Renal pelvis (tissue), 1 donor: ENCODE measurements at regions not wholly inside any gene's neighbourhood (a gene's known extent, or its start where the extent isn't known, plus 50 kb on each side); places are given as distances from the start of the nearest gene placed in this dataset.

ENCODE experiments used
- DNase-seq: peaks from one replicate; pipeline ENCODE4 v3.0.0-alpha.2; 2013

DNA sequence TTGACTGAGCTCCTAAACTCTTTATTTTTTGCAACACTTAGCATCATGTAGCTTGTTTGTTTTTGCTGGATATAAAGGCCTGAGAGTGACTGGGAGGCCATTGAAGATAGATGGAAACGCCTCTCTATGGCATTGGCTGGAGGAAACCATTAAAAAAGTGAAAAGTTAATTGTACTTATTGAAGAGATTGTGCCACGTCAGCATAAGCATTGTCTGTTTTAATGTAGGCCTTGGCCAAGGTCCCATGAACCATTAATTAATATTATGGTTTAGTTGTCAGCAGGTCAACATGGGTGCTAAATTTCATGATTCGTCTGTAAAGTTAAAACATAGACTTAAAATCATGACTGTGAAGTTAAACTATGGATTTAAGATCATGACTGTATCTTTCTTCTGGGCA lies 178.6 kb downstream of the GATA3 start:
- DNase-seq: no peak

GRCh38 chr10:8233832-8234259 lies 179.4 kb downstream of the GATA3 start:
- DNase-seq: no peak

- no peak for DNase-seq
Observed at GRCh38 chr10:8235253-8236027, 181.0 kb downstream of the GATA3 start.

- no peak for DNase-seq
Observed at GRCh38 chr10:8238986-8239385, 184.5 kb downstream of the GATA3 start.

GRCh38 chr10:8240861-8241260 lies 186.4 kb downstream of the GATA3 start:
- DNase-seq: no peak

DNA sequence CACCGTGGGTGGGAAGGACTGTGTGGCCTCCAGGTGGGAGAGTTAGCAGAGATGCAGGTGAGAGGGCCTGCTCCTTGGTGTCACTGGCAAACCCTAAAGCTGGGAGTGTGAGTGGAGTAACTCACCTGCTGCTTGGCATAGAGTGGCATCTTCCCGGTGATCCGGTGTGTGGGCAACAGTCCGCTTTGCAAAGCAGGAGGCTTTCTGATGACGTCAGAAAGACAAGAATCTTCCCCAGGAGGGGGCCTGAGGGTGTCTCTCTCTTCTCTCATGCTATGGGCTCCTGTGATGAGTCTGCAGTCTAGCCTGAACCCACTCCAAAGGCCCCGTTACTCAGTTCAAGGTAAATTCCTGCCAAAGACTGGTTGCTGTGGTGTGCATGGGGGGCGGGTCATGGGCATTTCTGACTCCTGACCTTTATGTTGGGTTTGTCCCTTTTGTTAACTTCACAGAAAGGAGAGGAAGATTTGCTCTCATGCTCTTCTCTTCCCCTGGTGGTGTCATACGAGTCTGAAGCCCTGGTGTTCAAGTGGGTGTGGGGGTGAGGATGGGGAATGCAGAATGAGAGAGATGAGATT lies 187.9 kb downstream of the GATA3 start:
- no peak for DNase-seq

DNA sequence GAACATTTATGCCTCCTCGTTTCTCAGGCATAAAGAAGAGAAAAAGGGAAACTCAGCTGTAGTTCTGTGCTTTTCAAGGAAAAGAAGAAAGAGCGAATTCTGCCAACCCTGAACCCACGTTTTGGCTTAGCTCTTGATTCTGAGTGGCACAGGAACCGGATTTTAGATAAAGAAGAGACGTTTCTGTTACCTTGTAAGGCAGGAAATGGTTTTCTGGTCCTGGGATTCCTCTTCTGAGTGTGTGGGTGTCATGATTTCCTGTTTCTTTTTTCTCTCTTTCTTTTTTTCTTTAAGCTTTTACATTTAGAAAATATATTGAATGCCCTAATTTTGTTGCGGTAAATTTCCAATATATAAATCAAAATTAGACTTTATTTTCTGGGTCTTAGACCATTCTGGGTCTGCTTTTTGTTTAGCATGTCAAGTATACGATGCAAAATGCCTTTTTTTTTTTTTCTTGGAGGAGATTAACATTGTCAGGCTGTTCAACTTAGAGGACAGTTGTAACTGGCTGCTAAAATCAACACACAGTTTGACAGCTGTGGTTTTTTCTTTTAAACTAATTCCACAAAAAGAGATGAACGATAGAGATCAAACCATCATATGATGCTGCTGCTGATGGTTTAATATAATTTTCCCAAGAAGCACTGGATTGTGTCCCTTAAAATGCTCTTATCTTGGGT lies 190.8 kb downstream of the GATA3 start:
- no peak for DNase-seq

DNA sequence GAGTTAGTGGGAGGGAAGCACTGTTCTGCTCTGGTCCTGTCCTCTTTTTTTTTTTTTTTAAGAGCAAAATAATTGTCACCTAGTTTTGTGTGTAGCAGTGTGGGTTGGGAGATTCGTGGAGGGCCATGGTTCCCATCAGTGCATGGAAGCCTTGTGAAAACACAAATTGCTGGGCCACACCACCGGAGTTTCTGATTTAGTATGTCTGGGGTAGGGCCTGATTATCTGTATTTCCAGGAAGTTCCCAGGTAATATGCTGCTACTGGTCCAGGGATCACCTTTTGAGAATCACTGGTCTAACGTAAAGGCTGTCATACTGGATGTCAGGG lies 191.3 kb downstream of the GATA3 start:
- no peak for DNase-seq

DNA sequence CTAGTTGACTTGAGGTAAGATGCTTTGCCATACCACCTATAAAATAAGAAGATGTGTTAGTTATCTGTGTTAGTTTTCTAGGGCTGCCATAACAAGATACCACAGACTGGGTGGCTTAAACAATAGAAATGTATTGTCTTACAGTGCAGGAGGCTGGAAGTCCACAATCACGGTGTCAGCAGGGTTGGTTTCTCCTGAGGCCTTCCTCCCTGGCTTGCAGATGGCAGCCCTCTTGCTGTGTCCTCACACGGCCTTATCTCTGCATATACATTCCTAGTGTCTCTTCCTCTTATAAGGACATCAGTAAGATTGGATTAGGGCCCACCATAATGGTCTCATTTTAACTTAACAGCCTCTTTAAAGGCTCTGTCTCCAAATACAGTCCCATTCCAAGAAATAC lies 192.1 kb downstream of the GATA3 start:
- DNase-seq: no peak

DNA sequence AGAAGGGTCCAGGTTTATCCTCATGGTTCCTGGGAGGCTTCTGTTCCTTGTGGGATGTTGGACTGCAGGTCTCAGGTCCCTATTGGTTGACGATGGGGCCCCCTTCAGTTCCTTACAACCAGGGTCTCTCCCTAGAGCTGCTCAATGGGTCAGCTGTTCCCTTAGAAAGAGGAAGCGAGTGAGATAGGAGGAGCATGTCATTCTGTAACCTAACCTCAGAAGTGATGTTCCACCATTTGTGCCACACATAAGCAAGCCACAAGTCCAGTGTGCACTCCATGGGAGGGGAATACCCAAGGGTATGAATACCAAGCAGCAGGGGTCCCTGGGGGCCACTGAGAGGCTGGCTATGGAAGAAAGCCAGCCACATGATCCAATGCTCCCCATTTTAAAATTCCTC lies 192.7 kb downstream of the GATA3 start:
- no peak for DNase-seq

DNA sequence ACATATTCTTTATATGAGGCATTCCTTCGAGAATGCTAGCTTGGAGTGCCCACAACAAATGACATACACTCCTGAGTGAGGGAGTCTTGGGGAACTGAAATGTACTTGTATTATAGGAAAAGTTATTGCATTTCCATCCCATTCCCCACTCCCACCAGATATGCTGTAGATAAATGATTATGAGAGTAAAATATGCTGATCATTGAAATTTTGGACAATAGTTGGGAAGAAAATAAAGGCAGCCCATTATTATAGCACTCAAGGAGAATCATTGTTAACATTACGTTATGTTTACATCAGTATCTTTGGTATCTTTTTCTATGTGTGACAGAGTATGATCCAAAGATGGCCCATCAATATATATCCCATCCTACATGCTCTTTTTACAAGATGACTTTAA lies 194.4 kb downstream of the GATA3 start:
- no peak for DNase-seq

DNA sequence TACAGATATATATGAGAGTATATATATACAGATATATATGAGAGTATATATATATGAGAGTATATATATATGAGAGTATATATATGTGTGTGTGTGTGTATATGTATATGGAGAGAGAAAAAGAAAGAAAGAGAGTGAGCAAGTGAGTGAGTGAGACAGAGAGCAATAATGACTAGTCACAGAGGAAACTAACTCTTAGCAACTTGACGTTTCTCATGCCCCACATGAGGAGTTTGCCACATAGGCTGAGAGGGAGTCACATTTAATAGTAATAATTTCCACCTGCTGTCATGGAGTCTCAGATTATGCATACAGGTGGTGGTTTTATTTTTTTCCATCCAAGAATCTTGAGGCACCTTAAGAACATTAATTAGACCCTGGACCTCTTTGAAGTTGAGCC lies 199.9 kb downstream of the GATA3 start:
- DNase-seq: no peak

- no peak for DNase-seq
Observed at GRCh38 chr10:8255301-8255700, 200.8 kb downstream of the GATA3 start.

DNA sequence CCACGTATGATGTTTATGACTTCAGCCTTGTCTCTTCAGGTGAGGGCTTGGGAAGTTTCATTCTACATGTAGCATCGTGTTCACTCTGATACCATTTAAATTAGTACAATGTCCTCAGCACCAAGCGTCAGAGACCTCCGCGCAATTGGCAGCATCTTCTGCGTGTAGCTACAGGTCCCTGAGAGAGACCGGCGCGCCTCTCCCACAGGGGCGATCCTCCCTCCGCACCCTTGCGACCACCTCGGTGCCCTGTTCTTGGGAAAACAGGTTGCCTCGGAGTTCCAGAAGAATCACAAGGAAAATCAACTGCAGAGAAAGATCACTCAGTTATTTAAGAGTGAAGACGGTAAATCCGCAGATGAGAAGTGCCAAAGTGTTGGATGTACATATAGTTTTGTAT lies 206.2 kb downstream of the GATA3 start:
- no peak for DNase-seq

DNA sequence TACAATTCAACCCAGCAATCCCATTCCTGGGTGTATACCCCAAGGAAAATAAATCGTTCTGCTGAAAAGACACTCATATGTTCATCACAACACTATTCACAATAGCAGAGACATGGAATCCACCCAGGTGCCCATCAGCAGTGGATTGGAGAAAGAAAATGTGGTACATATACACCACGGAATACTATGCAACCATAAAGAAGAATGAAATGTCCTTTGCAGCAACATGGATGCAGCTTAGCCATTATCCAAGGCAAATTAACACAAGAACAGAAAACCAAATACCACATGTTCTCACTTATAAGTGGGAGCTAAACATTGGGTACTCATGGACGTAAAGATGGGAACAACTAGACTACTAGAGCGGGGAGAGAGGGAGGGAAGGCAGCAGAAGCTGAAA lies 207.8 kb downstream of the GATA3 start:
- no peak for DNase-seq

- no peak for DNase-seq
Observed at GRCh38 chr10:8269976-8270375, 215.5 kb downstream of the GATA3 start.

DNA sequence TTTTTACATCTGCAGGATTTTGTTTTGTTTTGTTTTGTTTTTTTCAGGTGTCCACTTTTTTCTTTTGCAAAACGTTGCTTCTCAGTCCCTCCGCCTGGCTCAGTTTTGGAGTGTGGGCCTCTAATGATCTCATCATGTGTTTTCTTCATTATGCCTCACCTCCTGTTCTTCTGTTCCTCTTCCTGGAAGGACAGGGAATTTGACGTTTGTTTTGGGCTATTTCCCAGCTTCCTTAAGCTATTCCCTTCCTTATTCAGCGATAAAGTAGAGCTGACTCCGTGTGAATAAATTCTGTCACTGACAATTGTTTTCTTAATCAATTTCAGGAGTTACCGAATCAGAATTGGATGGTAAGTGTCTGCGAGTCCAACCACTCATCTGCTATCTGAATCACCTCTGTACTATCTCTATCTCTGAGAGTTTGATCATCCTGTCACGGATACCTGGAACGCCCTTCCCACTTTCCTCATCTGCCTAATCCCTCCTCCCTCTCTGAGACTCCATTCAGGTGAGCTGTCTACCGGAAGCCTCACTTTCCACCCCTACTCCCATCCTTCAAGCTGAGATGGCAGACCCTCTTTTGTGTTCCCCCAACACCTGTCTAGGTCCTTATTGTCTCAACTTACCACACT lies 218.4 kb downstream of the GATA3 start:
- no peak for DNase-seq

DNA sequence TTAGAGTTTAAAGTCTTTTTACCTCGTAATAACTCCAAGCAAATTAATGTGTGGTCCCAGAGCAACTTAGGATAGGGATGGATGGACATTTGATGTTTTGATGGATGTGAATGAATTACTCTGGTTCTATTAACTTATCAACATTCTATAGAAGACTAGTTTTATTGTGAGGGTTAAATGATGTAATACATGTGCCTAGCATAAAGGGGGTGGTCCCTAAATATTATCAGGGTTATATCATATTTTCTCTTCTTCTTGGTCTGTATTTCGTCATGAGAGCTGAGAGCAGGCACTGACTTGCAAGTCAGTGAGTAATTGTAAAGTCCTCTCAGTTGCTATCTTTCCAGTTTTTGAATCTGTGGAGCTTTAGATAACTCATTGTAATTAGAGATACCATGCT lies 219.3 kb downstream of the GATA3 start:
- no peak for DNase-seq

DNA sequence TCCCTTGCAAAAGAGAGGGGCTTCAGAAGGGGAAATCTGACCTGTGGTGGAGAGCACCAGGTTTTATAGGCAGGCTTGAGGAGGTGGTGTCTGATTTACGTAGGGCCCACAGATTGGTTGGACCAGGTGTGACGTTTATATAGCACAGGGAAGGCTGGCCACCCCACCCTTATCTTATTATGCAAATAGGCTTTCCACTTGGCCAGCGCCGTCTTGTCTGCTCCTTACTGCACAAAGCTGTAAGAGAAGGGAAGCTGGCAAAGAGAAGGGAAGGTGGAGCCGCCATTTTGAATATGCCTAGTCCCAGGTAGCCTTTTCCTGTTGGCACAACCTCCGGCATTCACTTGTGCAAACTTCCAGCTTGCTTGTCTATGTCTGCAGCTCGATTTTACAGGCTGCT lies 221.4 kb downstream of the GATA3 start:
- no peak for DNase-seq

- no peak for DNase-seq
Observed at GRCh38 chr10:8278099-8278498, 223.6 kb downstream of the GATA3 start.

DNA sequence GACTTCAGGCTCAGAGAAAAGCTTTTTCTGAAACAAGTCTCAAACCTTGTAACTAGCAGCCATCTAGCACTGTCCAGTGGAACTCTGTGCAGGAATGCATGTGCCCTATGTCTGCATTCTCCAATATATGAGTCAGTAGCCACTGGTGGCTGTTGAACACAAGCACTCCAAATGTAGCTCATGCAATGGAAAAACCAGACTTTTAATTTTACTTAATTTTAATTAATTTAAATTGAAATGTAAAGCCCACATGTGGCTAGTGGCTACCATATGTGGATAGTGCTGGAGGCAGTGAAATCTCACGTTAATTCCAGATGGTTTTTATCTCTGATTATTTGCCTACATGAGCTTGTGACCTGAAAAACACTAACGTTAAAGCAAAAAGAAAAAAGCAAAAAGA lies 225.1 kb downstream of the GATA3 start:
- no peak for DNase-seq

DNA sequence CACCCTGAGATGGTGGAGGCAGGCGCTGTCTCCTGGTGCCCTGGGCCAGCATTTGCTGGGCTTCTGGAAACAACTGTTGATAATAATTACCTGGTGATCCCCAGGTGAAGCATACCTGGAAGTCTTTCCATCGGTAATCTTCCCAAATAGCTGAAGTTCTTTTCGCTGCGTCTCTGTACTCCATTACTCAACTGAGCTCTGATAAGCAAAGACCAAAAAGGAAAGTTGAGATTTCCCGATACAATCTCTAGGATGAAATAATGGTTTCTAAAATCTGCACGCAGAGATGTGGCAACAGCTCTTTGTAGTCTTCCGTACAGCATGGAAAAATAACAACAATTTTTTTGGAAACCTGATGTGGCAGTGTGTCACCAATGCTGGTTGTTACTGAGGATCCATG lies 226.5 kb downstream of the GATA3 start:
- no peak for DNase-seq

GRCh38 chr10:8282340-8282739 lies 227.9 kb downstream of the GATA3 start:
- DNase-seq: no peak
